ENCODE measurements at regions not wholly inside any gene's neighbourhood (a gene's known extent, or its start where the extent isn't known, plus 50 kb on each side); places are given as distances from the start of the nearest gene placed in this dataset.

DNA sequence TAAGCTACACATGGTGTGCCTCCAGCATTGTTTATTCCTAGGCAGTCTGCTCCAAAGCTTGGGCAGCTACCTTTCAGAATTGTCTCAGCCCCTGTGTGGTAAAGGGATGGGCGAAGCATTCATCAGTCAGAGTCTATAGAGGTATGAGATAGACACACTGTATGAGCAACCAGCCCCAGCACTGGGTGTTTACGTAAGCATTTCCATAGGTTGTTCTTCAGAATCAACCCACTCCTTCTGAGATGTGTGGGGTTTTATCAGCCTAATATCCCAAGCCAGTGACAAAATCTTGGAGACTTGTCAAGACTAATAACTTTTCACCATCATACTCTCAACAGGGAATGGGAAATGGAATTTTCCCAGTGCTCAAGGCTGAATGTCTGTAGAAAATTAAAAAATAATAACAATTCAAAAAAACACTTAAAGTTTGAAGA, 98.2 kb downstream of the BTG1 start:
- H3K36me3 Mint-ChIP-seq, result peaks cover 4% of the 10 kb centered on the region
- no peaks in the 10 kb centered on the region for H3K9me3 Mint-ChIP-seq
- no peaks in the 10 kb centered on the region for H3K27me3 Mint-ChIP-seq
- H3K4me3 Mint-ChIP-seq, result no peak overlapping the region
- H3K4me1 Mint-ChIP-seq, result peaks cover 10 to 23% (median 21%) of the 10 kb centered on the region in 3 donors
- no peak overlapping the region for H3K27ac Mint-ChIP-seq

DNA sequence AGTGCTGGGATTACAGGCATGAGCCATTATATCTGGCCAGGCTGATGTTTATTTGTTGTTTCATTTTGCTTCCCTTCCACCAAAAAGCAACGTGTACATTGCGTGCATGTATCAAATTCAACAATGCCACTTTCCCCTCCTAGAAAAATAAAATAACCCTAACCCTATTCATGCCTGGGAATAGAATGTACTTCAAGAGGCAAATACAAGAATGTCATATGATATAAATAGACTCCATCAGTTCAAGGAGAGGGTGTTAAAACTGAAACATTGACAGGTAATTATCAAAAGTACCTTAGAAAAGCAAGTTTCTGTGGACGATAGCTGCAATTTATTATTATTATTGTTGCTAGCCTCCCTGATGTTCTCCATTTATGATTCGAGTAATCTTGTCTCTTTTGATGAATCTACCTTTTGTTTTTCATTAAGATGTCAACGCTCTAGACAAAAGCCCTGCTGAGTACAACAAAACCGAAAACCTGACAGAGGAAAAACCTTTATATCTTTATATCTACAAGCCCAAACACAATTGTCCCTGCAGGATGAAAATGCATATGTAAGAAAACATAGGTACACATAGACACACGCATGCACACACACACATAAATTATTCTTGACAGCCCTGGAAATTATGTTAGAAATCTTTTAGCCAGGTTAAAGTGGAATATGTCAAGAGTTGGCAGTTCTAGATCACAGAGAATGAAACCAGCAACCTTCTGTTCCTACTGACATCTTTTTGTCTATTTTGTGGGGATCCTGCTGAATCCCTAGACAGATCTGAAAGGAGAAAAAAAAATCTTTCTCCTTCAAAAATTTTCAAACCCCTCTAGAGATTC, 98.9 kb downstream of the BTG1 start:
- Mint-ChIP-seq H3K36me3 (peaks cover 4% of the 10 kb centered on the region), H3K27ac (no peak overlapping the region), H3K27me3 (no peaks in the 10 kb centered on the region), H3K4me1 (peaks cover 11 to 28% (median 22%) of the 10 kb centered on the region in 3 donors), H3K9me3 (no peaks in the 10 kb centered on the region), H3K4me3 (peak overlapping the region in 3 of 4 donors; percentile 10 to 73 (median 39))

DNA sequence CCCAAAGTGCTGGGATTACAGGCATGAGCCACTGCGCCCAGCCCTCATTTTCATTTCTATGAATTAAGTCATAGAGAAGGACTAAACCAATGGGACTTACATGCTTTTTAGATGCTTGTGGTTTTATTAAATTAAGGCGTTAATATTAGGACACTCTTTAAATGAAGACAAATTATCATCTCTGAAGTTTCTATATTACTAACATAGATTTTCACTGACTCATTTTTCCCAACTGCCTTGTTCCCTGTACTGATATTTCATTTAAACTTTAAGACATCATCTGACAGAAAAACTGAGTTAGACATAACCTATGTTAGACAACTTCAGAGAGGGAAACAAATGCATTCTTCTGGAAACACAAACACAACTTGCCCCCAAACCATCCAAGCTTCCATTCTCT, 99.8 kb downstream of the BTG1 start:
- Mint-ChIP-seq H3K36me3 (peaks cover 4% of the 10 kb centered on the region), H3K4me1 (peaks cover 15 to 31% (median 25%) of the 10 kb centered on the region in 3 donors), H3K27ac (no peak overlapping the region), H3K27me3 (no peaks in the 10 kb centered on the region), H3K4me3 (no peak overlapping the region), H3K9me3 (no peaks in the 10 kb centered on the region)

DNA sequence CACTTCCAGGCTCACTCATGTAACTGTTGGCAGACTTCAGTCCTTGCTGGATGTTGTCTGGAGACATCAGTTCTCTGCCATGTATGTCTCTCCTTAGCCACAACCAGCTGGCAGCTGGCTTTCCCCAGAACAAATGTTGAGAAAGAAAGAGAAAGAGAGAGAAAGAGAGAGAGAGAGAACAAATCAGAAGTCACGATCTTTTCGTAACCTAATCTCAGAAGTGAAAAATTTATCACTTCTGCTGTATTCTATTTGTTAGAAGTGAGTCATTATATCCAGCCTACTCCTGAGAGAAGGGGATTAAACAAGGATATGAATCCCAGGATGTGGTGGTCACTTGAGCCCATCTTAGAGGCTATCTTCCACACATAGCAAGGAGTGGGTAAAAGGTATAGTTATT, 101.2 kb downstream of the BTG1 start:
- Mint-ChIP-seq H3K4me1 (peaks cover 14 to 23% (median 21%) of the 10 kb centered on the region in 3 donors), H3K36me3 (peaks cover 4% of the 10 kb centered on the region), H3K4me3 (no peak overlapping the region), H3K27me3 (no peaks in the 10 kb centered on the region), H3K27ac (no peak overlapping the region), H3K9me3 (no peaks in the 10 kb centered on the region)

DNA sequence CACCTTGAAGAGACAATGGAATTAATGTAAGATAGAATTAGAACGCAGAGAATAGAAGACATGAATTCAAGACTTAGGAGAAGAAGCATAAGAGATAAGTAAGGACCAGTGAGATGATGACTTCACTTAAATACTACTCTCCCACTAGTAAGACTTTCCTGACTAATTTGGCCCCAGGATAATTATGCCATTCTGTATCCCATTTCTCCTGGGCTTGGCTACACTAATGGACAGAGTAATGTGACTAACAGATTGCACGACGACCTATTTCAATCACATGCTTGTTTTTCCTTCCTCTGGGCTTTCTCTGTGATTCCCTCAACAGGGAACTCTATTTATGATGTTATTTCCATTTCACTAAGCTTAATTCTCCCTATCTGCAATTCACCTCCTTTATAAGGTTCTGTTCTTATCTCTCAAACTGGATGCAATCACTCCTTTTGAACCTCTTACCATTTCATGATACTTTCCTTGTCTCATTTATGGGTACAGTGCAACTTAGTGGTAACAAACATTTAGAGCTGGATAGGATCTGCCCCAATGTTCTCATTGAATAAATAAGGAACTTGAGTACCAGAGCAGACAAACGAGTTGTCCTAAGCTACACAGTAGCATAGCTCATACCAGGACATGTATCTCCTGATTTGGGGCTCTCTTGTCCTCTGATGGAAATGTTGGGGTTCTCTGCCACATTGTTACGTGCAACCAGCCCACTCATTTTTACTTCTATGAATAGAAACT, 102.7 kb downstream of the BTG1 start:
- H3K4me3 Mint-ChIP-seq, result no peak overlapping the region
- peak overlapping the region in 1 of 3 donors; percentile 20 for H3K27ac Mint-ChIP-seq
- H3K4me1 Mint-ChIP-seq, result peaks cover 5 to 18% (median 17%) of the 10 kb centered on the region in 3 donors
- peaks cover 4% of the 10 kb centered on the region for H3K36me3 Mint-ChIP-seq
- H3K9me3 Mint-ChIP-seq, result no peaks in the 10 kb centered on the region
- H3K27me3 Mint-ChIP-seq, result no peaks in the 10 kb centered on the region

DNA sequence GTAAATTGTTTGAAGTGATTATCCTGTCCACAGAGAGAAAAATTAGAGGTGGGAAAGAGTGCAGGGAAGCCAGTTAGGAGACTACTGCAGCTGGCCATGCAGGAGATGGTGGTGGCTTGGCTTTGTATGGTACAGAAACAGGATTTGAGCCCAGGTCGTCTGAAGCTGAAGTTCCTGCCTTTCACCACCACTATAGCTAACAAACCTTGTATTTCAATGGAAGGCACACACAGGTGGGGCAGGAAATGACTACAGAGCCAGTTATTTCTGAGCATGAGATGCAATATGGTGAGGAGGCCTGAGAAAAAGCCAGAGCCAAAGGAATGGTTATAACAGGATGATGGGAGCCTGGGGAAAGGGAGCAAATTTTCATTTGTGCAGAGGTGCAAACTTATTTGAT, 103.9 kb downstream of the BTG1 start:
- Mint-ChIP-seq H3K4me3 (no peak overlapping the region), H3K27me3 (no peaks in the 10 kb centered on the region), H3K27ac (peak overlapping the region in 1 of 3 donors; percentile 85), H3K4me1 (peaks cover 5 to 16% (median 15%) of the 10 kb centered on the region in 3 donors), H3K9me3 (no peaks in the 10 kb centered on the region), H3K36me3 (peaks cover 4% of the 10 kb centered on the region)

DNA sequence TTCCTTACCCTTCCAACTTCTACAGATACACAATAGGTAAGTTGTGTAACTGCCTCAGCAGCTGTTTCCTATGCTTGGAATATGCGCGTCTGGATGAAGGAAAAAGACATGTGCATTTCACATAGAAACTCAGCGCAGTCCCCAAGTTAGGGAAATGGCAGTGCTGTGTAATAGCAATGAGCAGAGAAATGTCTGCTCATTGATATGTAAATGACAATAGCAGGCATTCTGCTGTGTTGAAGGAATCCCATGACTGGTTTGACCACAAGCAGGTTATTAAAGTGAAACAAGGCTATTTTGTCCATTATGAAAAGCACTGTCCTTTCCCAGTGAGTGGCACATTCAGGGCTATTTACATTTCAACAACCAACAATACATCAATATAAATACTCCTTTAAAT, 106.6 kb downstream of the BTG1 start:
- Mint-ChIP-seq H3K36me3 (no peaks in the 10 kb centered on the region), H3K4me3 (no peak overlapping the region), H3K27me3 (no peaks in the 10 kb centered on the region), H3K9me3 (no peaks in the 10 kb centered on the region), H3K4me1 (peaks cover 22 to 31% (median 26%) of the 10 kb centered on the region in 3 donors), H3K27ac (no peak overlapping the region)

DNA sequence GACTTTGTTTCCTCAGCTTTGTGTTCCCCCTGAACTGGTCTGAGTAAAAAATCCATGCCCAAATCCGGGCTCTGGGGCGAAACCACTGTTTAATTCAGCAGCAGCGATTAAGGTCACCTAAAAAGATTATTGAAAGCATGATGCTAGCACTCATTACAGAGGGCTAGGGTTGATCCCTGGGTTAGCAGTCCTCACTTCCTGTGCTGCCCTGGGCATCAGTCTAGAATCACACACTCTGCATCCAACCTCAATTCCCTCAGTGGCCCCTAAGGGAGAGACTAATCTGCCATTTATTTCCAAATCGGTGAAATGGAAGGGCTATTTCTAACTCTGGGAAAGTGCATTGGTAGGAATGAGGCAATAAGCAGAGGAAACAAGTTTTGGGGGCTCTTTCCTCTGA, 107.2 kb downstream of the BTG1 start:
- no peaks in the 10 kb centered on the region for H3K9me3 Mint-ChIP-seq
- peaks cover 24 to 34% (median 28%) of the 10 kb centered on the region in 3 donors for H3K4me1 Mint-ChIP-seq
- H3K36me3 Mint-ChIP-seq, result peaks cover 2% of the 10 kb centered on the region
- no peaks in the 10 kb centered on the region for H3K27me3 Mint-ChIP-seq
- no peak overlapping the region for H3K27ac Mint-ChIP-seq
- H3K4me3 Mint-ChIP-seq, result no peak overlapping the region

DNA sequence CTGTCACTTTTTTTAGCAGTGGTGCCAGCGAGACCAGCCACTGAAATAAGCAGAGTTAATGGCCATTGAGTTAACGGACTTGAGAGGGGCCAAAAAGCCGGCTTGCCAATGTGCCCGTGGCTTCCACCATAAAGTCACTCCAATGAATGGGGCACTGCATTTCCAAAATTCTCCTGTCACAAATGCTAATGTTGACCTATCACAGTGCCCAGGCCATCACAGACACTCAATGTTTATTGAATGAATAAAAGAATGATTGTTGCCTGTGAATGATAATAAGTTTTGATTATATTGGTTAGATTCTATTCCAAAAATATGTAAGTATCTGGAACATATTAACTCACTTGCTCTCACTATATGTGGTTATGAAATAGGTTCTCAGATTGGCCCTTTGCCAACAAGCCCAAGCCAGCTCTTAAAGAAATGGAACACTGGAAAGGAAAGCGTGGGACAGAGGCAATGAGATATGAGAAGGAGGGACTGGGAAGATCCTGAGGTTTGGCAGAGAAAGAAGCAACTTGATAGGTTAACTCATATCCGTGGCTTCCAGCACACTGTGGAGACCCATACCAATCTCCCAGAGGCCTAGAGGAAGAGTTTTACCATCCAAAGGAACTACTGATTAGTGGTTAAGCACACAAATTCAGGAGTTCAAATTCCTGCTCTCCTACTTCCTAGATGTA, 108.7 kb downstream of the BTG1 start:
- no peak overlapping the region for H3K27ac Mint-ChIP-seq
- H3K4me3 Mint-ChIP-seq, result peak overlapping the region in 1 of 4 donors; percentile 13
- peaks cover 2% of the 10 kb centered on the region for H3K36me3 Mint-ChIP-seq
- H3K9me3 Mint-ChIP-seq, result no peaks in the 10 kb centered on the region
- peaks cover 29 to 37% (median 32%) of the 10 kb centered on the region in 3 donors for H3K4me1 Mint-ChIP-seq
- no peaks in the 10 kb centered on the region for H3K27me3 Mint-ChIP-seq

DNA sequence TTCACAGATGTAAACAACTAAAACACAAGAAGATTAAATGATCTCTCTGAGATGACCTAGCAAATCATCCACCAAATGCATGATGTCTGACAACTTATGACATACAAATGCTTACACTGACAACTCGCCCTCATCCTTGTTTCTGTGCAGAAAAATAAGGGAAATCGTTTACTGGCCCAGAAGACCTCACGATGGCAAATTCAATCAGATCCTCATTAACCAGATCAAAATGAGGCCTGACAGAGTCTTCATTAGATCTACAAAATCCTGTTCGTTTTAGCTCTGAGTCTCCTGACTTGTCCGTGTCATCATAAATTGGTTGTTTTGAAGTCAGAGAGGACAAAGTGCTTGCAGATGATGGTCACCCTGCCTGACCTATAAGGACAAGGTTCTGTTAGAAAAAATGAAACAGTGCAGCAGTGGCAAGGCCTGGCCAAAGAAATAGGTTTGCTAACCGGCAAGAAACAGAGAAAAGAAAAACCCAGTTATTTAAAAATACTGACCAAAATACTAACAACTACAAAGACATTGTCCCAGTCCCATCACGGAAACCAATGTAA, 109.5 kb downstream of the BTG1 start:
- Mint-ChIP-seq H3K4me3 (peak overlapping the region in 3 of 4 donors; percentile 74 to 92 (median 85)), H3K9me3 (no peaks in the 10 kb centered on the region), H3K27ac (peak overlapping the region in 2 of 3 donors; percentile 89 to 93), H3K27me3 (no peaks in the 10 kb centered on the region), H3K4me1 (peaks cover 29 to 41% (median 31%) of the 10 kb centered on the region in 3 donors), H3K36me3 (peaks cover 2% of the 10 kb centered on the region)

DNA sequence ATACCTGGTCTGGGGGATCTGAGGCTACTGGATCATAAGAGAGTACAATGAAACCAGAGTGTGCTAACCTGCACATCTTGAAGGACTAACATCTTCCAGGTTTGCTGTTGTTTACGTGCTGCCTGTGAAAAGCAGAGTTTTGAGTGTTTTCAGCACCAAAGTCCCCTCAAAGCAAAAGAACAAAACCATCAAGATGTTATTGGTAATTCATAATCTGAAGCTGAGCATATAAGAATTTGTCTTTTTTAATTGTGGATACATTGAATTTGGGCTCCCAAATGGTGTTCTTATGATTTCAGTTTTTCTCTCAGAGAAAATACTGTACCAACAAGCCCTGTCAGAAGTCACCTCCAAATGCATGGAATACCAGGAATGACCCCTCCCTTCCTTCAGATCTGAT, 110.2 kb downstream of the BTG1 start:
- Mint-ChIP-seq H3K27ac (peak overlapping the region; percentile 55 to 93 (median 89)), H3K27me3 (no peaks in the 10 kb centered on the region), H3K4me3 (peak overlapping the region; percentile 74 to 94 (median 88)), H3K9me3 (no peaks in the 10 kb centered on the region), H3K4me1 (peaks cover 32 to 46% (median 36%) of the 10 kb centered on the region in 3 donors), H3K36me3 (peaks cover 2% of the 10 kb centered on the region)

DNA sequence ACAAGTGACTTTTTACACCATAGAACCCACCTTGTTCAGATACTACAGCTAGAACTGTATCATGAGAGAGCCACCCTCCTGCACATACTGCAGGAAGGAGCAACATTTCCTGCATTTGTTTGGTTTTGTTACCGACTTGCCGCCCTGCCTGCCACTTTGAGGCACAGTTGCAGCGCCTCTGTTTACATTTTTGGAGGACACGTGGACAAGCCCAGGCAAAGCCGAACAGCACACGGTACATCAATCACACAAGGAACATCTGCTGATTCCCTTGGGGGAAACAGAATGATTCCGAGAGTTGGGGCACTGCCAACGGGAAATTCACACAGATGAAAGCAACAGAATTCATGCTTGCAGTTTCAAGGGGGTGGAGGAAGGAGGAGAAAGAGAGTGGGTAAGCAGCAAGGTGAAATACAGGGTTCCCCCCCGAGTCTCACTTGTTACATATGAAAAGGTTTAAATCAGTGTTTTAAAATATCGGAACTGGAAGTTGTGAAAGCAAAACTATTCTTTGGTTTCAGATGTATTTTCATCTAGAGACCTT, 110.7 kb downstream of the BTG1 start:
- H3K4me3 Mint-ChIP-seq, result peak overlapping the region; percentile 74 to 94 (median 88)
- no peaks in the 10 kb centered on the region for H3K9me3 Mint-ChIP-seq
- H3K36me3 Mint-ChIP-seq, result peaks cover 2% of the 10 kb centered on the region
- H3K27me3 Mint-ChIP-seq, result no peaks in the 10 kb centered on the region
- H3K27ac Mint-ChIP-seq, result peak overlapping the region; percentile 55 to 93 (median 89)
- peaks cover 36 to 48% (median 38%) of the 10 kb centered on the region in 3 donors for H3K4me1 Mint-ChIP-seq

DNA sequence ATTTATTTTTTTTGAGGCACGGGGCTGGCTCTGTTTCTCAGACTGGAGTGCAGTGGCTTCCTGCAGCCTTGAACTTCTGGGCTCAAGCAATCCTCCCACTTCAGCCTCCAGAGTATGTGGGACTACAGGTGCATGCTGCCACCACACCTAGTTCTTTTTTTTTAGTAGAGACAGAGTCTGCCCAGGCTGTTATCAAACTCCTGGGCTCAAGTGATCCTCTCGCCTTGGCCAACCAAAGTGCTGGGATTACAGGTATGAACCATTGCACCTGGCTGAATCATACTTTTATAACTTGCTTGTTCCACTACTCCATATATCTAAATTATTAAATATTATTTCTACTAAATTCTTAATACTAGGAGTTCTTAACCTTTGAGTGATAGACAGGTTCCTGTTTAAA, 111.6 kb downstream of the BTG1 start:
- Mint-ChIP-seq H3K27me3 (no peaks in the 10 kb centered on the region), H3K4me1 (peaks cover 38 to 50% (median 40%) of the 10 kb centered on the region in 3 donors), H3K4me3 (peak overlapping the region in 3 of 4 donors; percentile 74 to 92 (median 85)), H3K9me3 (no peaks in the 10 kb centered on the region), H3K27ac (peak overlapping the region in 2 of 3 donors; percentile 55 to 93), H3K36me3 (peaks cover 2% of the 10 kb centered on the region)

DNA sequence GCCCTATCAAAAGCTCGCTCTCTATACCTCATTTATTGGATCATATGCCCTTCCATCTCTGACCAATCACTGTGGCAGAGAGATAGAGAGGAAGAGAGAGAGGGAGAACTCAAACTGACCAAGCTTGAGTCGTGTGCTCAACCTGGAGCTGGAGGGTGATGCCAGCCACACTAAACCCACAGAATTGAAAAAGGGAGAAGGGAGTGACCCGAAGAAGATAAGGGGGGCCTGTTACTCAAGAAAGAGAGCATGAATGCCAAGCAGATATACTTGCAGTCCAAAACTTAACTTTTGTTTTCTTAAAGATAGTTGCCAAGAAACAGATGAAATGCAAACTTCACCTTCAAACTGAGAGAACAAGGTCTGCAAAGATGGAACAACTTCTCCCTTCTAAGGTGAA, 112.7 kb downstream of the BTG1 start:
- no peaks in the 10 kb centered on the region for H3K27me3 Mint-ChIP-seq
- H3K36me3 Mint-ChIP-seq, result peaks cover 2% of the 10 kb centered on the region
- H3K9me3 Mint-ChIP-seq, result no peaks in the 10 kb centered on the region
- no peak overlapping the region for H3K27ac Mint-ChIP-seq
- H3K4me1 Mint-ChIP-seq, result peaks cover 38 to 57% (median 42%) of the 10 kb centered on the region in 3 donors
- H3K4me3 Mint-ChIP-seq, result peak overlapping the region in 2 of 4 donors; percentile 23 to 51
